H9 (cell line): ENCODE measurements at regions not wholly inside any gene's neighbourhood (a gene's known extent, or its start where the extent isn't known, plus 50 kb on each side); places are given as distances from the start of the nearest gene placed in this dataset.

Experiments
- DNase-seq: peaks from one replicate; pipeline ENCODE4 v3.0.0-alpha.2; 2017
- H2AFZ ChIP-seq: one replicate; pipeline ENCODE4 v1.6.1; 2013; ENCODE audit warnings: mild to moderate bottlenecking, low read length, control low read depth, moderate library complexity
- H2AK5ac ChIP-seq: 2 replicates; pipeline ENCODE4 v1.6.1; 2013; ENCODE audit warnings: low read length, control low read depth, mixed read lengths; ENCODE audit not compliant: insufficient read length
- H2BK120ac ChIP-seq: one replicate; pipeline ENCODE4 v1.6.1; 2013; ENCODE audit warnings: low read depth, mild to moderate bottlenecking, low read length, control low read depth, inconsistent platforms; ENCODE audit not compliant: poor library complexity, severe bottlenecking
- H2BK12ac ChIP-seq: 2 replicates; pipeline ENCODE4 v1.6.1; 2013; ENCODE audit warnings: low read length, control low read depth, mixed read lengths, low read depth; ENCODE audit not compliant: insufficient read length
- H2BK15ac ChIP-seq: 2 replicates; pipeline ENCODE4 v1.6.1; 2013; ENCODE audit warnings: low read depth, low read length, control low read depth
- H2BK20ac ChIP-seq: one replicate; pipeline ENCODE4 v1.6.1; 2013; ENCODE audit warnings: low read depth, mild to moderate bottlenecking, low read length, control low read depth, inconsistent platforms; ENCODE audit not compliant: poor library complexity, severe bottlenecking
- H2BK5ac ChIP-seq: 2 replicates; pipeline ENCODE4 v1.6.1; 2013; ENCODE audit warnings: low read length, control low read depth, mixed read lengths; ENCODE audit not compliant: insufficient read length
- H3K14ac ChIP-seq: 2 replicates; pipeline ENCODE4 v1.6.1; 2013; ENCODE audit warnings: low read length, control low read depth; ENCODE audit not compliant: insufficient read depth
- H3K18ac ChIP-seq: 2 replicates; pipeline ENCODE4 v1.6.1; 2013; ENCODE audit warnings: low read depth, mild to moderate bottlenecking, mixed read lengths, low read length, control low read depth; ENCODE audit not compliant: insufficient read length
- H3K23ac ChIP-seq: 2 replicates; pipeline ENCODE4 v1.6.1; 2013; ENCODE audit warnings: low read length, control low read depth, mixed read lengths, low read depth; ENCODE audit not compliant: insufficient read length
- H3K23me2 ChIP-seq: 2 replicates; pipeline ENCODE4 v1.6.1; 2013; ENCODE audit warnings: low read depth, mild to moderate bottlenecking, mixed read lengths, low read length, control low read depth; ENCODE audit not compliant: insufficient read length, poor library complexity, severe bottlenecking
- H3K27ac ChIP-seq: 2 replicates; pipeline ENCODE4 v1.5.1; 2013; ENCODE audit warnings: low read length, control low read depth, mixed read lengths, low read depth; ENCODE audit not compliant: insufficient read length
- H3K27me3 ChIP-seq: 2 replicates; pipeline ENCODE4 v1.6.1; 2013; ENCODE audit warnings: low read length, control low read depth, inconsistent platforms; ENCODE audit not compliant: insufficient read depth
- H3K4ac ChIP-seq: 2 replicates; pipeline ENCODE4 v1.6.1; 2013; ENCODE audit warnings: low read depth, mild to moderate bottlenecking, control low read depth, inconsistent platforms, low read length, moderate library complexity
- H3K4me1 ChIP-seq: 2 replicates; pipeline ENCODE4 v1.6.1; 2013; ENCODE audit warnings: low read length, control low read depth, inconsistent platforms; ENCODE audit not compliant: insufficient read depth
- H3K4me2 ChIP-seq: 2 replicates; pipeline ENCODE4 v1.6.1; 2013; ENCODE audit warnings: low read length, control low read depth, mixed read lengths; ENCODE audit not compliant: insufficient read length, insufficient read depth
- H3K56ac ChIP-seq: 2 replicates; pipeline ENCODE4 v1.6.1; 2013; ENCODE audit warnings: low read depth, mild to moderate bottlenecking, mixed read lengths, low read length, control low read depth; ENCODE audit not compliant: insufficient read length
- H3K79me1 ChIP-seq: 2 replicates; pipeline ENCODE4 v1.6.1; 2013; ENCODE audit warnings: low read depth, mild to moderate bottlenecking, moderate library complexity, low read length, control low read depth, inconsistent platforms; ENCODE audit not compliant: insufficient read depth, poor library complexity, severe bottlenecking
- H3K79me2 ChIP-seq: 2 replicates; pipeline ENCODE4 v1.6.1; 2013; ENCODE audit warnings: low read length, control low read depth, inconsistent platforms; ENCODE audit not compliant: insufficient read depth
- H3K9ac ChIP-seq: 2 replicates; pipeline ENCODE4 v1.6.1; 2013; ENCODE audit warnings: low read length, control low read depth, mixed read lengths; ENCODE audit not compliant: insufficient read length; ENCODE audit errors: extremely low read depth
- H3K9me3 ChIP-seq: one replicate; pipeline ENCODE4 v1.6.1; 2013; ENCODE audit warnings: low read depth, low read length, inconsistent platforms; ENCODE audit not compliant: control insufficient read depth
- H3T11ph ChIP-seq: one replicate; pipeline ENCODE4 v1.6.1; 2013; ENCODE audit warnings: mild to moderate bottlenecking, low read length, control low read depth, inconsistent platforms
- H4K20me1 ChIP-seq: one replicate; pipeline ENCODE4 v1.6.1; 2013; ENCODE audit not compliant: control insufficient read depth, insufficient read length, insufficient read depth
- H4K5ac ChIP-seq: 2 replicates; pipeline ENCODE4 v1.6.1; 2013; ENCODE audit warnings: low read depth, mild to moderate bottlenecking, mixed read lengths, low read length, control low read depth; ENCODE audit not compliant: insufficient read length
- H4K8ac ChIP-seq: replicated peaks from 2 replicates; pipeline ENCODE4 v1.6.1; 2013; ENCODE audit warnings: low read length, control low read depth, mixed read lengths, low read depth; ENCODE audit not compliant: insufficient read length
- H4K91ac ChIP-seq: 2 replicates; pipeline ENCODE4 v1.6.1; 2013; ENCODE audit warnings: low read depth, mild to moderate bottlenecking, moderate library complexity, mixed read lengths, low read length, control low read depth; ENCODE audit not compliant: insufficient read length
- H3K27ac Mint-ChIP-seq, 3 experiments: 2 replicates in 2 of 3; 3 replicates in 1 of 3; pipeline ENCODE4 v1.8.0; 2020 to 2021; ENCODE audit warnings: mixed read lengths in 3 of 3, mild to moderate bottlenecking in 1 of 3, moderate library complexity in 1 of 3
- H3K27me3 Mint-ChIP-seq: 2 replicates; pipeline ENCODE4 v1.8.0; 2021; ENCODE audit warnings: low read depth, mild to moderate bottlenecking, moderate library complexity, mixed read lengths
- H3K36me3 Mint-ChIP-seq, 3 experiments: 2 replicates in 2 of 3; 3 replicates in 1 of 3; pipeline ENCODE4 v1.8.0; 2020 to 2021; ENCODE audit warnings: low read depth in 3 of 3, mixed read lengths in 3 of 3; ENCODE audit not compliant: insufficient read depth in 1 of 3
- H3K4me1 Mint-ChIP-seq, 2 experiments: 2 replicates each; pipeline ENCODE4 v1.8.0; 2020; ENCODE audit warnings: mixed read lengths in 2 of 2
- H3K4me3 Mint-ChIP-seq, 2 experiments: 2 replicates in 1 of 2; 3 replicates in 1 of 2; pipeline ENCODE4 v1.8.0; 2020 to 2021; ENCODE audit warnings: mild to moderate bottlenecking in 2 of 2, mixed read lengths in 2 of 2, moderate library complexity in 1 of 2
- H3K9me3 Mint-ChIP-seq, 2 experiments: 2 replicates in 1 of 2; 3 replicates in 1 of 2; pipeline ENCODE4 v1.8.0; 2020; ENCODE audit warnings: mild to moderate bottlenecking in 2 of 2, mixed read lengths in 2 of 2, moderate library complexity in 1 of 2
- WGBS: extraction: QIAGEN DNeasy Blood & Tissue Kit; methylation state at CpG from one replicate; pipeline ENCODE4 v1.1.7; 2013; ENCODE audit warnings: missing lambda C conversion rate, low lambda C conversion rate, mixed read lengths; ENCODE audit not compliant: insufficient read length; ENCODE audit errors: extremely low coverage; 5-methylcytosine and 5-hydroxymethylcytosine counted together
- TF ChIP-seq, protein P1 (sequence below): fragments of 200-600 bp; sonication (generic); conservative IDR thresholded peaks from 3 replicates; pipeline ENCODE4 v1.8.0; 2021; ENCODE audit warnings: antibody characterized with exemption, mild to moderate bottlenecking

DNA sequence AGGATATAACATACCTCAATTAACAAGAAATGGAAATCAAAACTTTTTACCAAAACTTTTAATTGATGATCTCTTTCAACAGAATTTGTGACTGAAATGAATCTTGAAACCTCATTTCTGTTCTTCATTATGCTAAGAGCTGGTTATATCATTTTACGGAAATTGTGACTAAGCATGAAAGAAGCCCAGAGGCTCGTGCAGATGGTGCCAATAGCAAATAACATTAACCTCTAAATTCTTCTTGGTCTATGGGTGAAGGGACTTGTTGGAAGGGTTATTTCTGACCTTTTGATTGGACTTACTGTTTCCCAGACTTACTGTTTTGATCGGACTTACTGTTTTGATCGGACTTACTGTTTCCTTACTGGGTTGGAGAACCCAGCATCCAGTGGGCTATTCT is 435.6 kb downstream of the TDRD15 start:
- no peak overlapping the region for H2BK20ac ChIP-seq
- no peak for DNase-seq
- no peak overlapping the region for H3K4ac ChIP-seq
- H2BK12ac ChIP-seq: no peak overlapping the region
- no peak overlapping the region for H2BK120ac ChIP-seq
- no peak overlapping the region for H2BK15ac ChIP-seq
- H3K27me3 ChIP-seq: no peaks in the 10 kb centered on the region
- no peak overlapping the region for H3K27ac ChIP-seq
- no peaks in the 10 kb centered on the region for H4K20me1 ChIP-seq
- Mint-ChIP-seq H3K36me3 (peaks cover 0 to 4% (median 0%) of the 10 kb centered on the region in 3 experiments; a peak in 1 of 7 replicates), H3K4me3 (no peak overlapping the region), H3K9me3 (peaks cover 4% of the 10 kb centered on the region in 2 experiments; a peak in 4 of 5 replicates), H3K27me3 (no peaks in the 10 kb centered on the region), H3K4me1 (peaks cover 3 to 6% of the 10 kb centered on the region in 2 experiments; a peak in 3 of 4 replicates), H3K27ac (no peak overlapping the region)
- H4K8ac ChIP-seq: no peak overlapping the region
- H3K79me1 ChIP-seq: no peaks in the 10 kb centered on the region
- H3K4me2 ChIP-seq: no peak overlapping the region
- no peaks in the 10 kb centered on the region for H3K23me2 ChIP-seq
- no peak overlapping the region for H2AFZ ChIP-seq
- no CpG with 5 or more reads among the region's 4 CpGs for WGBS
- H3K14ac ChIP-seq: no peak overlapping the region
- H4K91ac ChIP-seq: no peak overlapping the region
- no peak overlapping the region for H3T11ph ChIP-seq
- no peak overlapping the region for H3K56ac ChIP-seq
- no peak overlapping the region for H3K23ac ChIP-seq
- no peak overlapping the region for H2BK5ac ChIP-seq
- H2AK5ac ChIP-seq: no peak overlapping the region
- H3K18ac ChIP-seq: no peak overlapping the region
- H4K5ac ChIP-seq: no peak overlapping the region
- TF ChIP-seq, protein P1, sequence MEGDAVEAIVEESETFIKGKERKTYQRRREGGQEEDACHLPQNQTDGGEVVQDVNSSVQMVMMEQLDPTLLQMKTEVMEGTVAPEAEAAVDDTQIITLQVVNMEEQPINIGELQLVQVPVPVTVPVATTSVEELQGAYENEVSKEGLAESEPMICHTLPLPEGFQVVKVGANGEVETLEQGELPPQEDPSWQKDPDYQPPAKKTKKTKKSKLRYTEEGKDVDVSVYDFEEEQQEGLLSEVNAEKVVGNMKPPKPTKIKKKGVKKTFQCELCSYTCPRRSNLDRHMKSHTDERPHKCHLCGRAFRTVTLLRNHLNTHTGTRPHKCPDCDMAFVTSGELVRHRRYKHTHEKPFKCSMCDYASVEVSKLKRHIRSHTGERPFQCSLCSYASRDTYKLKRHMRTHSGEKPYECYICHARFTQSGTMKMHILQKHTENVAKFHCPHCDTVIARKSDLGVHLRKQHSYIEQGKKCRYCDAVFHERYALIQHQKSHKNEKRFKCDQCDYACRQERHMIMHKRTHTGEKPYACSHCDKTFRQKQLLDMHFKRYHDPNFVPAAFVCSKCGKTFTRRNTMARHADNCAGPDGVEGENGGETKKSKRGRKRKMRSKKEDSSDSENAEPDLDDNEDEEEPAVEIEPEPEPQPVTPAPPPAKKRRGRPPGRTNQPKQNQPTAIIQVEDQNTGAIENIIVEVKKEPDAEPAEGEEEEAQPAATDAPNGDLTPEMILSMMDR: no peak
- no peaks in the 10 kb centered on the region for H3K79me2 ChIP-seq
- no peaks in the 10 kb centered on the region; the same call in 1 of the 2 replicates for H3K4me1 ChIP-seq
- no peaks in the 10 kb centered on the region for H3K9me3 ChIP-seq
- H3K9ac ChIP-seq: no peak overlapping the region
